ENCODE measurements at regions not wholly inside any gene's neighbourhood (a gene's known extent, or its start where the extent isn't known, plus 50 kb on each side); places are given as distances from the start of the nearest gene placed in this dataset.

DNA sequence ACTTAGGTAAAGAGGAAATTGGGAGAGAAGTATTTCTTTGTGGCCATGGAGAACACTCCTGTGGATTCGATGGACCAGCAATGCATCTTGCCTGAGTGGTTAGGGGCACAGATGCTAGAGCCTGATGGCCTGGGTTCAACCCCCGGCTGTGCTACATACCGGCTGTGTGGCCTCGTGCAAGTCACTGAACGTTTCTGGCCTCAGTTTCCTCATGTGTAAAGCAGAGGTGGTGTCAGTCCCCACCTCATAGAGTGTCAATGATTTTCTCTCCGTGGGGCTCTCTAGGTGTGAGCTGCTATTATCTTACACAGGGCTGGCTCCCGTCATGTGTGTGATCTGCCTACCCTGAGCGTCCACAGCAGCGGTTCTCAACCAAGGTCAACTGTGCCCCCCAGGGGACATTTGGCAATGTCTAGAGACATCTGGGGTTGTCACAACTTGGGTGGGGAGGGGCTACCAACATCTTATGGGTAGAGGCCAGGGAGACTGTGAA lies 50.0 kb upstream of the PTPN1 start:
- TF ChIP-seq, protein P1, sequence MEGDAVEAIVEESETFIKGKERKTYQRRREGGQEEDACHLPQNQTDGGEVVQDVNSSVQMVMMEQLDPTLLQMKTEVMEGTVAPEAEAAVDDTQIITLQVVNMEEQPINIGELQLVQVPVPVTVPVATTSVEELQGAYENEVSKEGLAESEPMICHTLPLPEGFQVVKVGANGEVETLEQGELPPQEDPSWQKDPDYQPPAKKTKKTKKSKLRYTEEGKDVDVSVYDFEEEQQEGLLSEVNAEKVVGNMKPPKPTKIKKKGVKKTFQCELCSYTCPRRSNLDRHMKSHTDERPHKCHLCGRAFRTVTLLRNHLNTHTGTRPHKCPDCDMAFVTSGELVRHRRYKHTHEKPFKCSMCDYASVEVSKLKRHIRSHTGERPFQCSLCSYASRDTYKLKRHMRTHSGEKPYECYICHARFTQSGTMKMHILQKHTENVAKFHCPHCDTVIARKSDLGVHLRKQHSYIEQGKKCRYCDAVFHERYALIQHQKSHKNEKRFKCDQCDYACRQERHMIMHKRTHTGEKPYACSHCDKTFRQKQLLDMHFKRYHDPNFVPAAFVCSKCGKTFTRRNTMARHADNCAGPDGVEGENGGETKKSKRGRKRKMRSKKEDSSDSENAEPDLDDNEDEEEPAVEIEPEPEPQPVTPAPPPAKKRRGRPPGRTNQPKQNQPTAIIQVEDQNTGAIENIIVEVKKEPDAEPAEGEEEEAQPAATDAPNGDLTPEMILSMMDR (IDR thresholded peaks at IDR 0.05) = no peak
- TF ChIP-seq EP300 (IDR thresholded peaks at IDR 0.05) (no peak), POLR2AphosphoS5 (IDR thresholded peaks at IDR 0.05) (no peak)

Measured in esophagus muscularis mucosa (tissue), 4 donors.